OCI-LY1 (cell line): ENCODE measurements at regions not wholly inside any gene's neighbourhood (a gene's known extent, or its start where the extent isn't known, plus 50 kb on each side); places are given as distances from the start of the nearest gene placed in this dataset.

Experiments
- H2AFZ ChIP-seq: fragments of 200-600 bp; sonication (generic), shearing (Covaris generic); 2 replicates; pipeline ENCODE4 v1.6.0; 2014; ENCODE audit warnings: antibody characterized with exemption, mild to moderate bottlenecking, low read length
- H3F3A ChIP-seq: fragments of 200-600 bp; sonication (generic), shearing (Covaris generic); 2 replicates; pipeline ENCODE4 v1.6.0; 2014; ENCODE audit warnings: mild to moderate bottlenecking, antibody characterized with exemption, low read length, moderate library complexity; ENCODE audit not compliant: insufficient read depth
- H3K27ac ChIP-seq: fragments of 200-600 bp; sonication (generic); 2 replicates; pipeline ENCODE4 v1.5.1; 2014; ENCODE audit warnings: low read length, mixed run types, mild to moderate bottlenecking, low read depth; ENCODE audit not compliant: poor library complexity, severe bottlenecking
- H3K27me3 ChIP-seq: fragments of 200-600 bp; sonication (generic); 2 replicates; pipeline ENCODE4 v1.6.0; 2014; ENCODE audit warnings: antibody characterized with exemption, mild to moderate bottlenecking, low read length, moderate library complexity; ENCODE audit not compliant: insufficient read depth
- H3K36me3 ChIP-seq: fragments of 200-600 bp; sonication (generic); 2 replicates; pipeline ENCODE4 v1.6.1; 2014; ENCODE audit warnings: mild to moderate bottlenecking, antibody characterized with exemption, low read length, moderate library complexity, mixed read lengths; ENCODE audit not compliant: insufficient read depth
- H3K4me1 ChIP-seq: fragments of 200-600 bp; sonication (generic); 2 replicates; pipeline ENCODE4 v1.5.1; 2014; ENCODE audit warnings: mild to moderate bottlenecking, low read length, moderate library complexity; ENCODE audit not compliant: insufficient read depth, severe bottlenecking
- H3K4me2 ChIP-seq: fragments of 200-600 bp; sonication (generic), shearing (Covaris generic); 2 replicates; pipeline ENCODE4 v1.6.1; 2014; ENCODE audit warnings: low read length
- H3K4me3 ChIP-seq: fragments of 200-600 bp; sonication (generic); 2 replicates; pipeline ENCODE4 v1.5.1; 2014; ENCODE audit warnings: low read length, low read depth, mild to moderate bottlenecking, mixed read lengths; ENCODE audit not compliant: poor library complexity, severe bottlenecking
- H3K79me2 ChIP-seq: fragments of 200-600 bp; shearing (Covaris generic); 2 replicates; pipeline ENCODE4 v1.6.1; 2016; ENCODE audit warnings: mixed run types, low read length, mixed read lengths; ENCODE audit not compliant: insufficient read depth
- H3K9ac ChIP-seq: fragments of 200-600 bp; sonication (generic), shearing (Covaris generic); 2 replicates; pipeline ENCODE4 v1.6.1; 2014; ENCODE audit warnings: mild to moderate bottlenecking, low read length, mixed read lengths
- H3K9me2 ChIP-seq: fragments of 200-600 bp; sonication (generic), shearing (Covaris generic); 2 replicates; pipeline ENCODE4 v1.6.1; 2014; ENCODE audit warnings: low read depth, mild to moderate bottlenecking, low read length, mixed read lengths
- H3K9me3 ChIP-seq: fragments of 200-600 bp; shearing (Covaris generic); 2 replicates; pipeline ENCODE4 v1.6.1; 2014; ENCODE audit warnings: low read length, mixed read lengths
- H4K20me1 ChIP-seq: fragments of 200-600 bp; sonication (generic), shearing (Covaris generic); 2 replicates; pipeline ENCODE4 v1.6.0; 2016; ENCODE audit warnings: mild to moderate bottlenecking, low read length; ENCODE audit not compliant: insufficient read depth
- CTCF ChIP-seq: fragments of 200-600 bp; sonication (generic), shearing (Covaris generic); IDR thresholded peaks from 2 replicates; pipeline ENCODE4 v1.5.1; 2017; ENCODE audit warnings: mild to moderate bottlenecking, antibody characterized with exemption, low read length, moderate library complexity, mixed read lengths
- EZH2 ChIP-seq: fragments of 200-600 bp; sonication (generic), shearing (Covaris generic); IDR thresholded peaks from 2 replicates; pipeline ENCODE4 v1.8.0; 2017; ENCODE audit warnings: borderline replicate concordance, mixed run types, mild to moderate bottlenecking, antibody characterized with exemption, low read length, moderate library complexity, mixed read lengths

GRCh38 chr3:40828741-40829415, 304.1 kb downstream of the ZNF621 start:
- Histone ChIP-seq H3K27ac (no peak overlapping the region), H3K4me3 (no peak overlapping the region), H3K9me2 (peaks cover 3% of the 10 kb centered on the region; the same call in 1 of the 2 replicates), H3K36me3 (no peaks in the 10 kb centered on the region), H4K20me1 (no peaks in the 10 kb centered on the region), H3F3A (no peaks in the 10 kb centered on the region), H3K4me1 (no peaks in the 10 kb centered on the region), H3K79me2 (no peaks in the 10 kb centered on the region), H3K27me3 (no peaks in the 10 kb centered on the region), H2AFZ (no peak overlapping the region), H3K4me2 (no peak overlapping the region), H3K9me3 (no peaks in the 10 kb centered on the region), H3K9ac (no peak overlapping the region)
- TF ChIP-seq EZH2 (no peak), CTCF (no peak)

- no peaks in the 10 kb centered on the region for H4K20me1 ChIP-seq
- no peak overlapping the region for H3K27ac ChIP-seq
- no peak for TF ChIP-seq CTCF
- TF ChIP-seq EZH2, result no peak
- no peak overlapping the region for H2AFZ ChIP-seq
- H3K9me3 ChIP-seq, result no peaks in the 10 kb centered on the region
- H3K79me2 ChIP-seq, result no peaks in the 10 kb centered on the region
- no peak overlapping the region for H3K9ac ChIP-seq
- peaks cover 3% of the 10 kb centered on the region; the same call in 1 of the 2 replicates for H3K9me2 ChIP-seq
- H3K4me3 ChIP-seq, result no peak overlapping the region
- no peaks in the 10 kb centered on the region for H3K4me1 ChIP-seq
- no peak overlapping the region for H3K4me2 ChIP-seq
- H3K36me3 ChIP-seq, result no peaks in the 10 kb centered on the region
- no peaks in the 10 kb centered on the region for H3K27me3 ChIP-seq
- no peaks in the 10 kb centered on the region for H3F3A ChIP-seq
Observed at GRCh38 chr3:40829876-40830275, 305.1 kb downstream of the ZNF621 start.

GRCh38 chr3:40837300-40837699, 312.5 kb downstream of the ZNF621 start:
- TF ChIP-seq CTCF (no peak), EZH2 (no peak)
- H3K4me1 ChIP-seq, result no peaks in the 10 kb centered on the region
- no peaks in the 10 kb centered on the region for H3K9me3 ChIP-seq
- H2AFZ ChIP-seq, result no peak overlapping the region
- no peak overlapping the region for H3K9ac ChIP-seq
- H3K4me3 ChIP-seq, result no peak overlapping the region
- no peak overlapping the region for H3K4me2 ChIP-seq
- H3K36me3 ChIP-seq, result no peaks in the 10 kb centered on the region
- H4K20me1 ChIP-seq, result no peaks in the 10 kb centered on the region
- no peaks in the 10 kb centered on the region for H3K79me2 ChIP-seq
- H3K27me3 ChIP-seq, result no peaks in the 10 kb centered on the region
- no peaks in the 10 kb centered on the region for H3K9me2 ChIP-seq
- H3F3A ChIP-seq, result no peaks in the 10 kb centered on the region
- no peak overlapping the region for H3K27ac ChIP-seq
